ENCODE measurements at regions not wholly inside any gene's neighbourhood (a gene's known extent, or its start where the extent isn't known, plus 50 kb on each side); places are given as distances from the start of the nearest gene placed in this dataset.

DNA sequence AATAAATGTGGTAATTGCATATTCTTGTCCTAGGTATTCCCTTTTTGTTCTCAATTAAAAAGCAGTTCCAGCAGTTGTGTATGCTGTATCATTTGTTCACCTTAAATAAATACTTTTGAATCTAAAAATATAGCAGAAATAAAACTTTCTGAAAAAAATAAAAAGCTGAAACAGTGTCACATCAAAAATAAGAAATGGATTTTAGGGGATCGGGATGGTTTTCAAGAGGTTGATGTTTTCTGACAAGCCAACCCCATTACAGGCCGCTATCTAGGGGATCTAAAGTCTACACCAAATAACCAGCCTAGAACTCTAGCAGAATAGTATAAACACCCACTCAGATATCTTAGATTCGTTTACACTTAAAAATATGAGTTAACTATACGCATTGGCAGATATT, 95.4 kb upstream of the MAML3 start:
- no peak for TF ChIP-seq CTCF (IDR thresholded peaks at IDR 0.05; ENCODE audit: unreplicated experiment)
- Mint-ChIP-seq H3K36me3 (no peaks in the 10 kb centered on the region), H3K4me1 (peaks cover 54% of the 10 kb centered on the region), H3K9me3 (no peaks in the 10 kb centered on the region), H3K27ac (no peak overlapping the region), H3K4me3 (no peak overlapping the region), H3K27me3 (ENCODE audit: low read depth) (no peaks in the 10 kb centered on the region)
- DNase-seq (ENCODE audit: low spot score in 2 of 2, unreplicated experiment in 2 of 2) = no peak

DNA sequence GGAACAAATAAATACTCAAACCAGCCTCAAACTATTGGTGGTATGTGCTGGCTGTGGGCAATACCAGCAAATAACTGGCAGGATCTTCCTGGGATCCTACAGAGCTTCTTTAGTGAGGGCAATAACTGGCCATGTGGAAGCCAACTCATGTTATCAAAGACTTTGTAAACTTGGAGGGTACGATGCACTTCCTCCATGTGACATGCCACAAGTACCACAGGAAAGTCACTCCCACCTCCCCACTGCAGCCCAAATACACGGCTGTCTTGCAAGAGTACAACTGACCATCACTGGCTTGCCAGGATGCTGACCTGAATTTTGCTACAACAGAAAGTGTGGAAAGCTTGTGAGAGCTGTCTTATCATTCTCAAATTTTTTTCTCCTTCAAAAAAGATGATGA, 93.3 kb upstream of the MAML3 start:
- Mint-ChIP-seq H3K4me1 (peaks cover 61% of the 10 kb centered on the region), H3K27me3 (ENCODE audit: low read depth) (no peaks in the 10 kb centered on the region), H3K27ac (no peak overlapping the region), H3K36me3 (no peaks in the 10 kb centered on the region), H3K9me3 (no peaks in the 10 kb centered on the region), H3K4me3 (no peak overlapping the region)
- no peak for TF ChIP-seq CTCF (IDR thresholded peaks at IDR 0.05; ENCODE audit: unreplicated experiment)
- DNase-seq (ENCODE audit: low spot score in 2 of 2, unreplicated experiment in 2 of 2) = no peak

DNA sequence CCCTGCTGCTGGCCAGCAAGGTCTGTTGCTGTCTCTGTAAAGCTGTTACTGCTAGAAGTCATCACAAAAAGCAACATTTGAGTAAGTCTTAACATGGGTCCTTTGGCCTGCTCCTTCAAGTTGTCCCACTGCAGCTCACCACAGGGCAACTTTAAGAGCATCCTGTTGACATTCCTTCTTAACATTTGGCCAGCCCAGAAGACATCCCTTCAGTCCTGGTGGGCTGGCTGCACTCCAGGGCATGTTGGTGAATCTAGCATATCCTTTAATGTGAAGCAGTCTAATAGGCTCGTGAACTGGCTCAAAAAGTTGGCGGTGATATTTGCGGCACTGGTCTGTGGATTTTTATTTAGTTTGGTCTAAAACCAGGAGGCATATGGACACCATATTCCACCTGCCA, 92.2 kb upstream of the MAML3 start:
- Mint-ChIP-seq H3K27ac (no peak overlapping the region), H3K36me3 (no peaks in the 10 kb centered on the region), H3K27me3 (ENCODE audit: low read depth) (no peaks in the 10 kb centered on the region), H3K9me3 (no peaks in the 10 kb centered on the region), H3K4me3 (no peak overlapping the region), H3K4me1 (peaks cover 55% of the 10 kb centered on the region)
- DNase-seq (ENCODE audit: low spot score in 2 of 2, unreplicated experiment in 2 of 2) = no peak
- no peak for TF ChIP-seq CTCF (IDR thresholded peaks at IDR 0.05; ENCODE audit: unreplicated experiment)

- no peaks in the 10 kb centered on the region for H3K9me3 Mint-ChIP-seq
- no peak overlapping the region for H3K4me3 Mint-ChIP-seq
- H3K27me3 Mint-ChIP-seq (ENCODE audit: low read depth) = no peaks in the 10 kb centered on the region
- no peak for DNase-seq (ENCODE audit: low spot score in 2 of 2, unreplicated experiment in 2 of 2)
- peaks cover 49% of the 10 kb centered on the region for H3K4me1 Mint-ChIP-seq
- no peak for TF ChIP-seq CTCF (IDR thresholded peaks at IDR 0.05; ENCODE audit: unreplicated experiment)
- no peaks in the 10 kb centered on the region for H3K36me3 Mint-ChIP-seq
- H3K27ac Mint-ChIP-seq = no peak overlapping the region
Observed at GRCh38 chr4:140244328-140244727, 90.3 kb upstream of the MAML3 start.

- Mint-ChIP-seq H3K27me3 (ENCODE audit: low read depth) (no peaks in the 10 kb centered on the region), H3K4me3 (no peak overlapping the region), H3K36me3 (no peaks in the 10 kb centered on the region), H3K9me3 (no peaks in the 10 kb centered on the region), H3K27ac (peak overlapping the region; percentile 89), H3K4me1 (peaks cover 48% of the 10 kb centered on the region)
- no peak for TF ChIP-seq CTCF (IDR thresholded peaks at IDR 0.05; ENCODE audit: unreplicated experiment)
- DNase-seq (ENCODE audit: low spot score in 2 of 2, unreplicated experiment in 2 of 2) = no peak
Observed at GRCh38 chr4:140243278-140243753, 89.3 kb upstream of the MAML3 start.

Measured in mesothelial cell of epicardium (in vitro differentiated cells).